ENCODE measurements at regions not wholly inside any gene's neighbourhood (a gene's known extent, or its start where the extent isn't known, plus 50 kb on each side); places are given as distances from the start of the nearest gene placed in this dataset.

GRCh38 chr12:125372085-125372484 is 306.9 kb downstream of the AACS start:
- DNase-seq = no peak

GRCh38 chr12:125373375-125373774 is 308.1 kb downstream of the AACS start:
- no peak for DNase-seq

GRCh38 chr12:125376422-125376821 is 311.2 kb downstream of the AACS start:
- no peak for DNase-seq

GRCh38 chr12:125377093-125377492 is 311.9 kb downstream of the AACS start:
- DNase-seq = no peak

- DNase-seq = no peak
Measured at GRCh38 chr12:125381373-125381772, 316.1 kb downstream of the AACS start.

GRCh38 chr12:125382926-125383325 is 317.7 kb downstream of the AACS start:
- no peak for DNase-seq

GRCh38 chr12:125386652-125387051 is 321.4 kb downstream of the AACS start:
- DNase-seq = no peak

- no peak for DNase-seq
Measured at GRCh38 chr12:125387206-125387605, 322.0 kb downstream of the AACS start.

- no peak for DNase-seq
Measured at GRCh38 chr12:125389061-125389697, 323.9 kb downstream of the AACS start.

- no peak for DNase-seq
Measured at GRCh38 chr12:125393569-125393968, 328.3 kb downstream of the AACS start.

GRCh38 chr12:125395583-125396215 is 330.5 kb downstream of the AACS start:
- no peak for DNase-seq

GRCh38 chr12:125399489-125399888 is 334.3 kb downstream of the AACS start:
- DNase-seq = no peak

GRCh38 chr12:125402874-125403789 is 337.9 kb downstream of the AACS start:
- DNase-seq = no peak

- DNase-seq = no peak
Measured at GRCh38 chr12:125403843-125404242, 338.6 kb downstream of the AACS start.

- no peak for DNase-seq
Measured at GRCh38 chr12:125406131-125406530, 340.9 kb downstream of the AACS start.

GRCh38 chr12:125408718-125409117 is 343.5 kb downstream of the AACS start:
- no peak for DNase-seq

- DNase-seq = no peak
Measured at GRCh38 chr12:125412506-125412905, 347.3 kb downstream of the AACS start.

- DNase-seq = no peak
Measured at GRCh38 chr12:125417446-125417845, 352.2 kb downstream of the AACS start.

GRCh38 chr12:125418902-125419564 is 353.8 kb downstream of the AACS start:
- no peak for DNase-seq

GRCh38 chr12:125424909-125425308 is 359.7 kb downstream of the AACS start:
- no peak for DNase-seq

- DNase-seq = no peak
Measured at GRCh38 chr12:125431516-125431915, 366.3 kb downstream of the AACS start.

- no peak for DNase-seq
Measured at GRCh38 chr12:125434131-125434530, 368.9 kb downstream of the AACS start.

GRCh38 chr12:125434936-125435443 is 369.8 kb downstream of the AACS start:
- DNase-seq = no peak

Measured in activated CD8-positive, alpha-beta memory T cell treated with anti-CD3 and anti-CD28 coated beads, Interleukin-2, amount 50 U/mL, for 48 hours (primary cell).